ENCODE measurements at regions not wholly inside any gene's neighbourhood (a gene's known extent, or its start where the extent isn't known, plus 50 kb on each side); places are given as distances from the start of the nearest gene placed in this dataset.

- FAIRE-seq (no peak), DNase-seq (ENCODE audit: insufficient read length, low spot score) (no peak)
Measured at GRCh38 chr1:14541348-14541747, 57.1 kb upstream of the KAZN start.

- no peak for DNase-seq (ENCODE audit: insufficient read length, low spot score)
- FAIRE-seq: no peak
Measured at GRCh38 chr1:14543191-14543840, 55.2 kb upstream of the KAZN start.

GRCh38 chr1:14544319-14544718, 54.2 kb upstream of the KAZN start:
- FAIRE-seq (no peak), DNase-seq (ENCODE audit: insufficient read length, low spot score) (no peak)

GRCh38 chr1:14545422-14546025, 53.0 kb upstream of the KAZN start:
- no peak for FAIRE-seq
- no peak for DNase-seq (ENCODE audit: insufficient read length, low spot score)

- DNase-seq (ENCODE audit: insufficient read length, low spot score) (no peak), FAIRE-seq (no peak)
Measured at GRCh38 chr1:14546416-14546815, 52.1 kb upstream of the KAZN start.

All from GM19239 (cell line).